Suprapubic skin (tissue), 4 donors: ENCODE measurements at regions not wholly inside any gene's neighbourhood (a gene's known extent, or its start where the extent isn't known, plus 50 kb on each side); places are given as distances from the start of the nearest gene placed in this dataset.
A peak's percentile ranks its signal among the peaks of the same experiment; 100 is the strongest.

Source experiments
- DNase-seq, 2 donors: peaks; one replicate each; pipeline ENCODE4 v3.0.0-alpha.2; 2019; ENCODE audit warnings: low spot score in 2 of 2
- H3K27ac ChIP-seq: fragments of 200-600 bp; sonication (generic); one replicate; pipeline ENCODE4 v1.5.1; 2019
- H3K27me3 ChIP-seq: fragments of 200-600 bp; sonication (generic); one replicate; pipeline ENCODE4 v1.5.1; 2019
- H3K36me3 ChIP-seq: fragments of 200-600 bp; sonication (generic); one replicate; pipeline ENCODE4 v1.5.1; 2019
- H3K4me1 ChIP-seq: fragments of 200-600 bp; sonication (generic); one replicate; pipeline ENCODE4 v1.5.1; 2019
- H3K4me3 ChIP-seq: fragments of 200-600 bp; sonication (generic); one replicate; pipeline ENCODE4 v1.5.1; 2019; ENCODE audit warnings: mild to moderate bottlenecking
- H3K9me3 ChIP-seq: fragments of 200-600 bp; sonication (generic); one replicate; pipeline ENCODE4 v1.5.1; 2019
- EP300 ChIP-seq: sonication (generic); formaldehyde crosslinking; IDR thresholded peaks from one replicate; pipeline ENCODE4 v1.6.1; 2017; ENCODE audit warnings: antibody characterized with exemption
- POLR2A ChIP-seq, 2 donors: fragments of 450-650 bp; IDR thresholded peaks; one replicate each; pipeline ENCODE4 v1.6.1; 2017; ENCODE audit warnings: antibody characterized with exemption in 2 of 2, mild to moderate bottlenecking in 2 of 2, moderate library complexity in 2 of 2
- POLR2AphosphoS5 ChIP-seq, 3 donors: sonication (generic); formaldehyde crosslinking; IDR thresholded peaks; one replicate each; pipeline ENCODE4 v1.6.1; 2017; ENCODE audit warnings: antibody characterized with exemption in 3 of 3
- WGBS: methylation state at CpG from one replicate; pipeline ENCODE4 v1.1.5; 2018; 5-methylcytosine and 5-hydroxymethylcytosine counted together
- TF ChIP-seq, protein P1 (sequence below), 2 donors: fragments of 200-600 bp in 1 of 2; fragments of 450-650 bp in 1 of 2; sonication (generic) in 1 of 2; IDR thresholded peaks; one replicate each; pipeline ENCODE4 v1.5.1; 2016 to 2019; ENCODE audit warnings: antibody characterized with exemption in 2 of 2, mild to moderate bottlenecking in 1 of 2, moderate library complexity in 1 of 2

GRCh38 chr4:67091673-67092072 is 453.6 kb downstream of the CENPC start:
- H3K4me3 ChIP-seq, result no peak overlapping the region
- no peaks in the 10 kb centered on the region for H3K9me3 ChIP-seq
- H3K27me3 ChIP-seq, result no peaks in the 10 kb centered on the region
- no peak overlapping the region for H3K27ac ChIP-seq
- H3K4me1 ChIP-seq, result no peaks in the 10 kb centered on the region
- no peak for DNase-seq
- no peak for TF ChIP-seq EP300
- TF ChIP-seq, protein P1, sequence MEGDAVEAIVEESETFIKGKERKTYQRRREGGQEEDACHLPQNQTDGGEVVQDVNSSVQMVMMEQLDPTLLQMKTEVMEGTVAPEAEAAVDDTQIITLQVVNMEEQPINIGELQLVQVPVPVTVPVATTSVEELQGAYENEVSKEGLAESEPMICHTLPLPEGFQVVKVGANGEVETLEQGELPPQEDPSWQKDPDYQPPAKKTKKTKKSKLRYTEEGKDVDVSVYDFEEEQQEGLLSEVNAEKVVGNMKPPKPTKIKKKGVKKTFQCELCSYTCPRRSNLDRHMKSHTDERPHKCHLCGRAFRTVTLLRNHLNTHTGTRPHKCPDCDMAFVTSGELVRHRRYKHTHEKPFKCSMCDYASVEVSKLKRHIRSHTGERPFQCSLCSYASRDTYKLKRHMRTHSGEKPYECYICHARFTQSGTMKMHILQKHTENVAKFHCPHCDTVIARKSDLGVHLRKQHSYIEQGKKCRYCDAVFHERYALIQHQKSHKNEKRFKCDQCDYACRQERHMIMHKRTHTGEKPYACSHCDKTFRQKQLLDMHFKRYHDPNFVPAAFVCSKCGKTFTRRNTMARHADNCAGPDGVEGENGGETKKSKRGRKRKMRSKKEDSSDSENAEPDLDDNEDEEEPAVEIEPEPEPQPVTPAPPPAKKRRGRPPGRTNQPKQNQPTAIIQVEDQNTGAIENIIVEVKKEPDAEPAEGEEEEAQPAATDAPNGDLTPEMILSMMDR (IDR thresholded peaks at IDR 0.05), result no peak
- no peak for TF ChIP-seq POLR2AphosphoS5 (IDR thresholded peaks at IDR 0.05)
- no peak for TF ChIP-seq POLR2A (IDR thresholded peaks at IDR 0.05)
- no peaks in the 10 kb centered on the region for H3K36me3 ChIP-seq

DNA sequence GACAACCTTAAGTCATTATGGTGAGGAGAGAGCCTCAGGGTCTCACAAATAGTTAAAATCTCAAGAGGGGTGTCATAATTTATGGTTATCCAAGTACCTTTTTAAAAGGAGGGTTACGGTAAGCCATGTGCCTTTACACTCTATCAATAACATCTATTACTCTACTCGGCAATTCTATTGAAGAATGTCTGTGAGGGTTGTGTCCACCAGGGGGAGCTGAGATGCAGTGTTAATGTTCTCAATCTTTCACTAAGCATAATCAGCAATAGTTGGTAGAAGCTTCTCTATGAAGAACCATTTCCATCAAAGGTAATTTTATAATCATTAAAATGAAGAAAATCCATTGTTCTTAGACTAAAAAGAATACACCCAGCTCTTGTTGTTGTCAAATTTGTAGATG is 457.4 kb downstream of the CENPC start:
- H3K4me3 ChIP-seq, result no peak overlapping the region

GRCh38 chr4:67084783-67085182 is 460.5 kb downstream of the CENPC start:
- no peak for DNase-seq
- TF ChIP-seq, protein P1 (IDR thresholded peaks at IDR 0.05), result no peak
- TF ChIP-seq POLR2A (IDR thresholded peaks at IDR 0.05), result no peak
- no peak for TF ChIP-seq EP300
- TF ChIP-seq POLR2AphosphoS5 (IDR thresholded peaks at IDR 0.05), result no peak
- no peaks in the 10 kb centered on the region for H3K4me1 ChIP-seq
- 47% methylated on average over 2 of the region's 2 CpGs for whole genome bisulfite sequencing
- no peak overlapping the region for H3K27ac ChIP-seq
- no peaks in the 10 kb centered on the region for H3K36me3 ChIP-seq
- no peaks in the 10 kb centered on the region for H3K27me3 ChIP-seq
- no peak overlapping the region for H3K4me3 ChIP-seq
- H3K9me3 ChIP-seq, result no peaks in the 10 kb centered on the region

More for the DNA sequence above, 457.4 kb downstream of the CENPC start:
- no peaks in the 10 kb centered on the region for H3K27me3 ChIP-seq
- TF ChIP-seq, protein P1 (IDR thresholded peaks at IDR 0.05), result peak; percentile 35 to 37
- TF ChIP-seq POLR2AphosphoS5 (IDR thresholded peaks at IDR 0.05), result no peak
- H3K27ac ChIP-seq, result no peak overlapping the region
- H3K36me3 ChIP-seq, result no peaks in the 10 kb centered on the region
- WGBS, result 50% methylated on average over 2 of the region's 2 CpGs
- no peaks in the 10 kb centered on the region for H3K4me1 ChIP-seq
- H3K9me3 ChIP-seq, result no peaks in the 10 kb centered on the region
- peak in 1 of 2 donors; percentile 61 for DNase-seq

- no peak overlapping the region for H3K4me3 ChIP-seq
- H3K4me1 ChIP-seq, result no peaks in the 10 kb centered on the region
- TF ChIP-seq POLR2A (IDR thresholded peaks at IDR 0.05) (no peak), POLR2AphosphoS5 (IDR thresholded peaks at IDR 0.05) (no peak), EP300 (no peak)
- TF ChIP-seq, protein P1 (IDR thresholded peaks at IDR 0.05), result no peak
- 76% methylated on average over 5 of the region's 5 CpGs for WGBS
- no peak overlapping the region for H3K27ac ChIP-seq
- no peaks in the 10 kb centered on the region for H3K9me3 ChIP-seq
- no peaks in the 10 kb centered on the region for H3K27me3 ChIP-seq
- no peaks in the 10 kb centered on the region for H3K36me3 ChIP-seq
- DNase-seq, result no peak
These were observed 461.8 kb downstream of the CENPC start for GRCh38 chr4:67083496-67083895.

GRCh38 chr4:67082746-67083145 is 462.6 kb downstream of the CENPC start:
- Histone ChIP-seq H3K4me3 (no peak overlapping the region), H3K27ac (no peak overlapping the region), H3K36me3 (no peaks in the 10 kb centered on the region), H3K27me3 (no peaks in the 10 kb centered on the region), H3K9me3 (no peaks in the 10 kb centered on the region), H3K4me1 (no peaks in the 10 kb centered on the region)
- DNase-seq, result no peak
- TF ChIP-seq EP300 (no peak), POLR2A (IDR thresholded peaks at IDR 0.05) (no peak), POLR2AphosphoS5 (IDR thresholded peaks at IDR 0.05) (no peak)
- TF ChIP-seq, protein P1 (IDR thresholded peaks at IDR 0.05), result no peak
- 97% methylated on average over 5 of the region's 5 CpGs for WGBS
